ENCODE measurements at regions not wholly inside any gene's neighbourhood (a gene's known extent, or its start where the extent isn't known, plus 50 kb on each side); places are given as distances from the start of the nearest gene placed in this dataset.

- TF ChIP-seq CTCF (IDR thresholded peaks at IDR 0.05) (no peak), POLR2A (IDR thresholded peaks at IDR 0.05) (no peak)
Measured at GRCh38 chr1:87530042-87530807, 201.5 kb downstream of the LMO4 start.
